ENCODE measurements at regions not wholly inside any gene's neighbourhood (a gene's known extent, or its start where the extent isn't known, plus 50 kb on each side); places are given as distances from the start of the nearest gene placed in this dataset.

- ChIA-PET CTCF (no interaction called here), POLR2A (no interaction called here)
- 2% methylated on average over 7 of the region's 7 CpGs for WGBS (ENCODE audit: low lambda C conversion rate)
- DNase-seq, result no peak
- TF ChIP-seq TAF1 (IDR thresholded peaks at IDR 0.05; ENCODE audit: borderline replicate concordance, low read depth, low read length) (no peak), POLR2AphosphoS5 (IDR thresholded peaks at IDR 0.05; ENCODE audit: low read depth, low read length) (no peak), REST (IDR thresholded peaks at IDR 0.05; ENCODE audit: low read depth, low read length) (no peak), CHD2 (IDR thresholded peaks at IDR 0.05; ENCODE audit: low read length, partially characterized antibody) (no peak), FOSL2 (IDR thresholded peaks at IDR 0.05; ENCODE audit: borderline replicate concordance, low read depth) (no peak), GABPA (IDR thresholded peaks at IDR 0.05; ENCODE audit: low read depth) (no peak), MXI1 (IDR thresholded peaks at IDR 0.05; ENCODE audit: low read depth, low read length) (no peak), RXRA (IDR thresholded peaks at IDR 0.05; ENCODE audit: borderline replicate concordance, low read depth) (no peak), USF2 (IDR thresholded peaks at IDR 0.05; ENCODE audit: borderline replicate concordance, low read depth, low read length) (no peak), YY1 (IDR thresholded peaks at IDR 0.05; ENCODE audit: low read depth) (no peak), PBX3 (IDR thresholded peaks at IDR 0.05) (no peak)
- no peaks in the 10 kb centered on the region for H3K4me1 ChIP-seq (ENCODE audit: control insufficient read depth in 1 of 2, insufficient read depth in 2 of 2, low read depth in 1 of 2, low read length in 1 of 2)
- H3K27ac ChIP-seq (ENCODE audit: low read depth in 2 of 2, low read length in 1 of 2), result no peak overlapping the region
- H3K9ac ChIP-seq, result no peak overlapping the region
- no peaks in the 10 kb centered on the region for H3K9me2 ChIP-seq
- no peaks in the 10 kb centered on the region for H3K79me2 ChIP-seq (ENCODE audit: insufficient read depth)
- no peak overlapping the region for H3K4me3 ChIP-seq (ENCODE audit: low read depth in 2 of 2, low read length in 1 of 2)
- no peaks in the 10 kb centered on the region for H3K36me3 ChIP-seq (replicated peaks in 1 of 2; ENCODE audit: control insufficient read depth in 1 of 2, insufficient read depth in 2 of 2, low read length in 1 of 2)
- no peaks in the 10 kb centered on the region for H3F3A ChIP-seq (replicated peaks; ENCODE audit: insufficient read depth)
- no peak overlapping the region for H2AFZ ChIP-seq (ENCODE audit: low read depth)
- H4K20me1 ChIP-seq (ENCODE audit: insufficient read depth), result no peaks in the 10 kb centered on the region
- no peaks in the 10 kb centered on the region for H3K27me3 ChIP-seq (ENCODE audit: insufficient read depth)
- no peaks in the 10 kb centered on the region for H3K9me3 ChIP-seq
- H3K4me2 ChIP-seq, result no peak overlapping the region
Observed at GRCh38 chr9:1454616-1455347, 404.6 kb downstream of the DMRT2 start.

- no peak for TF ChIP-seq ELF1 (IDR thresholded peaks at IDR 0.05)
- no peak for TF ChIP-seq CTCF (IDR thresholded peaks at IDR 0.05)
- no peak for TF ChIP-seq ZBTB33 (IDR thresholded peaks at IDR 0.05; ENCODE audit: borderline replicate concordance, low read depth)
- no peak for TF ChIP-seq MAX (IDR thresholded peaks at IDR 0.05; ENCODE audit: low read depth)
- no peak for TF ChIP-seq SMC3 (IDR thresholded peaks at IDR 0.05; ENCODE audit: low read depth, low read length)
- Histone ChIP-seq H4K20me1 (ENCODE audit: insufficient read depth) (no peaks in the 10 kb centered on the region), H3K4me1 (ENCODE audit: control insufficient read depth in 1 of 2, insufficient read depth in 2 of 2, low read depth in 1 of 2, low read length in 1 of 2) (no peaks in the 10 kb centered on the region), H2AFZ (ENCODE audit: low read depth) (no peak overlapping the region), H3F3A (replicated peaks; ENCODE audit: insufficient read depth) (no peaks in the 10 kb centered on the region), H3K4me2 (no peak overlapping the region), H3K9ac (no peak overlapping the region), H3K9me3 (no peaks in the 10 kb centered on the region), H3K36me3 (replicated peaks in 1 of 2; ENCODE audit: control insufficient read depth in 1 of 2, insufficient read depth in 2 of 2, low read length in 1 of 2) (no peaks in the 10 kb centered on the region), H3K27me3 (ENCODE audit: insufficient read depth) (no peaks in the 10 kb centered on the region), H3K4me3 (ENCODE audit: low read depth in 2 of 2, low read length in 1 of 2) (no peak overlapping the region), H3K79me2 (ENCODE audit: insufficient read depth) (no peaks in the 10 kb centered on the region), H3K9me2 (no peaks in the 10 kb centered on the region), H3K27ac (ENCODE audit: low read depth in 2 of 2, low read length in 1 of 2) (no peak overlapping the region)
- ChIA-PET POLR2A (no interaction called here), CTCF (no interaction called here)
- no peak for DNase-seq
- 2% methylated on average over 4 of the region's 4 CpGs for WGBS (ENCODE audit: low lambda C conversion rate)
Observed at GRCh38 chr9:1455766-1456165, 405.6 kb downstream of the DMRT2 start.
